GM18498 (cell line): ENCODE measurements at regions not wholly inside any gene's neighbourhood (a gene's known extent, or its start where the extent isn't known, plus 50 kb on each side); places are given as distances from the start of the nearest gene placed in this dataset.
A peak's percentile ranks its signal among the peaks of the same experiment; 100 is the strongest.
"Not testable (repeated sequence)": the region's sequence is repeated elsewhere in the genome, so short reads cannot be mapped to it uniquely, and the experiment has no call there.

Source experiments
- ATAC-seq: cut with Tn5 transposase; IDR thresholded peaks from one replicate; pipeline ENCODE4 v1.9.1; 2021; ENCODE audit warnings: mild to moderate bottlenecking, moderate library complexity; ENCODE audit not compliant: unreplicated experiment

DNA sequence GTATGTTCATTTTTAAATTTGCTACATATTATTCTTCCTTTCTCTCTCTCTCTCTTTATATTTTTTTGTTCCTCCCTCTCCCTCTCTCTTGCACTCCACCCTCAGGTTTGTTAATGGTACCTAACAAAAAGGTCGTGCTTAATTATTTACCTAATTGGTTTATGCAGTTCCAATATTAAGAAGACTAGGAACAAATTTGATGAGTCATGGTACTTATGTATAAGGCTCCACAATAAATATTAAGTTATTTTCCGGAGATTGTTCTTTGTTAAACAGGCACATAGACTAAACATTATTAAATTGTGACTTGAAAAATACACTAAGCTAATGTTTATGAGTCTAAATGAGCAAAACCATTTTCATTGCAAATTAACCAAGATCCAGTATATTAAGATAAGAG, 1200.8 kb upstream of the ALCAM start:
- ATAC-seq: no peak

GRCh38 chr3:104168386-104168785, 1198.3 kb upstream of the ALCAM start:
- no peak for ATAC-seq

DNA sequence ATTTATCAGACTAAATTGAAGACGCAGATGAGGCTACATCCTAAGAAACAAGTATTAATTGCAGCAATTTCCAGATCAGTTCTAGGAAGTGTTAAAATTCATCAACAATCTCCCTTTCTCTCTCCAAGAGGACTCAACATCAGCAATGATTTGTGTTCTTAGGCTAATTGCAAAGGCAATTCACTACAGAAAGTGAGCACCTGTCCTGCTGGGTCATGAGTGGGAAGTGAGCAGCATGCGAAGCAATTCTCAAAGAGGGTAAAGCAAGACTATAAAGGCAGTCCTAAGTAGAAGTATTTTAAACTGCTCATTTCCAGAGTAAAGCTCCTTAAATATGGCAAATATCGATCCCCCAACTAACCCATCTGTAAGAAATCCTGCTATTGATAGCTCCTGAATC, 1191.0 kb upstream of the ALCAM start:
- no peak for ATAC-seq

DNA sequence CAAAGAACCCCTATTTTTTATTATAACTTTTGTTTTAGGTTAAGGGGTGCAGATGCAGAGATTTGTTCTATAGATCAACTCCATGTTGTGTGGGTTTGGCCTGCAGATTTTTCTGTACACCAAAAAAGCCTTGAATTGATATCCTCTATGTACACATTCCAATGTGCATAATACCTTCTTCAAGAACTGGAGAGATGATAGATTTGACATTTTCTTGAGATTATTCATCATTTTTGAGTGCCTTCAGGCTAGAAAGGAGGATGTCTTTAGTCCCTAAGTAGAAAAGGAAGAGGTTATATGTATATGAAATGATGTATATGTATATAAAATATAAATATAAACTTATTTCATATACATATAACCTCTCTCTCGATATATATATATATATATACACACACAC, 1190.0 kb upstream of the ALCAM start:
- ATAC-seq: no peak

DNA sequence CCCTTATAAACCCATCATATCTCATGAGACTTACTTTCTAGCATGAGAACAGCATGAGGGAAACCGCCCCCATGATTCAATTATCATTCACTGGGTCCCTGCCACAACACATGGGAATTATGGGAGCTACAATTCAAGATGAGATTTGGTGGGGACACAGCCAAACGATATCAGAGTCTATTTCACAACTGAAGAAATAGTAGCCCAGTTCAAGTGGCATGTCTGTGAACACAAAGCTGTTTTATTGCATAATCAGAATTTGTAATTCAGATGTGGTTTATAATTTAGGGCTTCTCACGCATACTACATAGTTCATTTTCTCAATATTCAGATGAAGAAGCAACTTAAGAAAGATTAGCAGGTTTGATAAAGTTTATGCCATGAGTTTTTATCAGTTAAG, 1188.0 kb upstream of the ALCAM start:
- no peak for ATAC-seq

- ATAC-seq: no peak
These were observed 1185.8 kb upstream of the ALCAM start for GRCh38 chr3:104180906-104181305.

DNA sequence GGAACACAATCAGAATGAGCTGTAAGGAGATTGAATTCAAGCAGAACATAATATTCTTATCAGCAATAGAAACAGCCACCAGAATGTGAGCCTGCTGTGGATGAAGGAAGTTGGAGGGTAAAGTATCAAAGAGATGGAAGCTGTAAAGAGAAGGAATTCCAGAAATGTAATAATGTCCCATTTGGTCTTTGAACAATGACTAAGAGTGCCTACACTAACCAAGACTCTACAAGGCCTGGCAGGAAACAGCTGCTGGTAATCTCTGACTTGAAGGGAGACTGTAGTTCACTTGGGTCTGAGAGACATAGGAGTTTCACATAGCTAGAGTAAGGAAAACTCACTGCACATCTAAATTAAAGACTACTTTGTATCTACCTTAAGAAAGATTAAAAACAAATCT, 1176.0 kb upstream of the ALCAM start:
- ATAC-seq: no peak

DNA sequence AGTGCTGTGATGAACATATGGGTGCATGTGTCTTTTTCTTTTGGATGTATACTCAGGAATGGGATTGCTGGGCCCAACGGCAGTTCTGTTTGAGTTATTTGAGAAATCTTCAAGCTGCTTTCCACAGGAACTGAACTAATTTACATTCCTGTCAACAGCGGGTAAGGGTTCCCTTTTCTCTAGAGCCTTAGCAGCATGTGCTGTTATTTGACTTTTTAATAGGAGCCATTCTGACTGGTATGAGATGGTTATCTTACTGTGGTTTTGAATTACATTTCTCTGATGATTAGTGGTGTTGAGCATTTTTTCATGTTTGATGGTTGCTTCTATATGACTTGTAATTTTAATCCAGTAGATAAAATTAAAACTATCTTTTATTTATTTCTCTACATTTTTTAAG, 1168.6 kb upstream of the ALCAM start:
- no peak for ATAC-seq

GRCh38 chr3:104206925-104207324, 1159.8 kb upstream of the ALCAM start:
- no peak for ATAC-seq

DNA sequence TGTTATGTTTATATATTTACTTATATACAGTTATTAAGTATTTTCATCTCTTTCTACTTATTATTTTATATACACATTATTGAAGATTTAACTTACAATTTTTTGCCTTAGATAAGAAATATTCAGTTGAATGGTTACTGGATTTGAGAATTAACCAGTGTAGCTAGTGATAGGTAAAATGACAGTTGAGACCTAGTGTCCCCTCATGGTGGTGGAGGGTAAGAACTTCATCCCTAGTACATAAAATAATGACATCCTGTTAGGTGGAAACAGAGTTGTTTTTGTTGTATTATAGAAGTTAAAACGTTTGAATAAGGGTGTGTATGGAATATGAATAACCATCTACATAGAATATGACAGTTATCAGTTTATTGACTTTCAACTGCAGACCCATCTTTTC, 1152.4 kb upstream of the ALCAM start:
- no peak for ATAC-seq

GRCh38 chr3:104214937-104215336, 1151.8 kb upstream of the ALCAM start:
- no peak for ATAC-seq

DNA sequence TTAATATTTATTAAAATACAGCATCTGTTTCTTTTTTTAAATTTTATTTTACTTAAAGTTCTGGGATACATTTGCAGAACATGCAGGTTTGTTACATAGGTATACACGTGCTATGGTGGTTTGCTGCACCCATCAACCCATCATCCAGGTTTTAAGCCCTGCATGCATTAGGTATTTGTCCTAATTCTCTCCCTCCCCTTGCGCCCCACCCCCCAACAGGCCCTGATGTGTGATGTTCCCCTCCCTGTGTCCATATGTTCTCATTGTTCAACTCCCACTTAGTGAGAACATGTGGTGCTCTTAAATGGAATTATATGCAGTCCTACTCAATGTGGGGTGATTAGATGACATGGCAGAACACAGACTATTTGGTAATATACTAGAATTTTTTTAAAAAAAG, 1147.7 kb upstream of the ALCAM start:
- not testable (repeated sequence) for ATAC-seq

- ATAC-seq: no peak
These were observed 1132.1 kb upstream of the ALCAM start for GRCh38 chr3:104234442-104235194.

- ATAC-seq: no peak
These were observed 1122.0 kb upstream of the ALCAM start for GRCh38 chr3:104244680-104245220.

- ATAC-seq: no peak
These were observed 1121.4 kb upstream of the ALCAM start for GRCh38 chr3:104245261-104245660.

DNA sequence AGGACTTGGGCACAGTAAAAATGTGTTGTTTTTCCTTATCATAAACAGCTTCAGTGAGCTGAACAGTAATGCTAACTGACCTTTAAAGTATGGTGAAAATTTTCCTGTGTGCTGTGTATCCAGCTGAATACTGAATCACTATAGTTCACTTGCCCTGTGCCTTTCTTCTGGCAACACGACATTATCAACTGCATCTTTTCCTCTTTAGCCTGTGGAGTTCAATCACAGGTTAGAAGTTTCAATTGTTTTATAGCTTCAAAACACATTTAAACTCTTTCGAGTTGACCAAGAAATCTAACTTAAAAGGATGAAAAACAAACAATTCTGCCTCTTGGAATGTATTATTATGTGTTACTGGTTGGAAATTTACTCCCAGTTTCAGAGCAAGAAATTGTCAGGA, 1120.7 kb upstream of the ALCAM start:
- ATAC-seq: no peak

DNA sequence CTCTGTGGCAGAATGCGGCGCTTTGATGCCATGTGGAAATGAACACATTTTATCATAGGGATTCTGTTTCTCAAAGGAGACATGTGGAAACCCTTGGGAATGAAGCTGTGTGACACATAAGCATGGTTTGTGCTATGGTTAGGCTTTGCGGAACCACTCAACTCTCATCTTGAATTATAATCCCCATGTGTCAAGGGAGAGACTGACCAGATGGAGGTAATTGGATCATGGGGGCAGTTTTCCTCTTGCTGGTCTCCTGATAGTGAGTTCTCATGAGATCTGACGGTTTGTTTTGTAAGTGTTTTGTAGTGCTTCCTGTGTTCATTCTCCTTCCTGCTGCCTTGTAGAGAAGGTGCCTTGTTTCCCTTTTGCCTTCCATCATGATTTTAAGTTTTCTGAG, 1109.2 kb upstream of the ALCAM start:
- ATAC-seq: no peak

DNA sequence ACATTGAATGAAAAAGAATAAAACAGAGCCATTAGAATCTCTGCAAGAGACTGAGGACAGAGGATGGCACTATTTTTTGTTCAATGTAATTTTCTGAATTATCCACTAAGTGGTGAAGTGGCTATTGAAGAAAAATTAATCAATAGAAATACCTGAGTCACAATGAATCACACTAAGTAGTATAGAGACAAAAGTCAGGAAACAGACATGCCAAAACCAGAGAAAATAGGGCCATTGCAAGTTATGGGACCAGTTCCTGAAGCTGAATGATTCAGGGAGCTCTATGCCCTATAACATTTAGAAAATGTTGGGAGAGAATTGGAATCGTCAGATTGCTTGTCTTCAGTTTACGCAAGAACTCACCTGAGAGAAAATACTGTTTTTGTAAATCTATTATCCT, 1103.2 kb upstream of the ALCAM start:
- no peak for ATAC-seq

DNA sequence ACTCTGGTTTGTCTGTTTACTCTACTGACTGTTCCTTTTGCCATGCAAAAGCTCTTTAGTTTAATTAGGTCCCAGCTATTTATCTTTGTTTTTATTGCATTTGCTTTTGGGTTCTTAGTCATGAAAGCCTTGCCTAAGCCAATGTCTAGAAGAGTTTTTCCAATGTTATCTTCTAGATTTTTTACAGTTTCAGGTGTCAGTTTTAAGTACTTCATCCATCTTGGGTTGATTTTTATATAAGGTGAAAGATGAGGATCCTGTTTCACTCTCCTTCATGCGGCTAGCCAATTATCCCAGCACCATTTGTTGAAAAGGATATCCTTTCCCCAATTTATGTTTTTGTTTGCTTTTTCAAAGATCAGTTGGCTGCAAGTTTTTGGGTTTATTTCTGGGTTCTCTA, 1100.5 kb upstream of the ALCAM start:
- not testable (repeated sequence) for ATAC-seq

GRCh38 chr3:104269771-104270170, 1096.9 kb upstream of the ALCAM start:
- ATAC-seq: no peak

GRCh38 chr3:104273046-104273649, 1093.6 kb upstream of the ALCAM start:
- peak; percentile 62 for ATAC-seq

GRCh38 chr3:104275199-104275598, 1091.5 kb upstream of the ALCAM start:
- ATAC-seq: no peak

GRCh38 chr3:104279617-104280016, 1087.1 kb upstream of the ALCAM start:
- ATAC-seq: no peak
